ENCODE measurements at regions not wholly inside any gene's neighbourhood (a gene's known extent, or its start where the extent isn't known, plus 50 kb on each side); places are given as distances from the start of the nearest gene placed in this dataset.
"Not testable (repeated sequence)": the region's sequence is repeated elsewhere in the genome, so short reads cannot be mapped to it uniquely, and the experiment has no call there.

DNA sequence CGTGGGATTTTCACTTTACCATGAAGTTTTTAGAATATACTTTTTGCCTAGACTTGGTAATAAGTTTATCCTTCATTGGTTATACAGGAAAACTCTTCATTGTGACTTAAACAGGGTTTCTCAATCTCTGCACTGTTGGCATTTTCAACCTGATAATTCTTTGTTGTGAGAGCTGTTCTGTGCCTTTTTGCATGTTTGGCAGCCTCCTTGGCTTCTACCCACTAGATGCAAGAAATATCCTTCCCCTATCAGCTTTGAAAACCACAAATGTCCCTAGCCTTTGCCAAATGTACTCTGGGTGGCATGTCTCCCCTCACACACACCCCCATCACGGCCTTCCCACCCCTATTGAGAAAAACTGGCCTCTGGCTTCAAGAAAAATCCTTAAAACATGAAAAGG is 180.9 kb downstream of the ESM1 start:
- Histone ChIP-seq H3K36me3 (ENCODE audit: control insufficient read depth in 1 of 2, insufficient read depth in 2 of 2, low read length in 2 of 2) (no peaks in the 10 kb centered on the region), H3K27ac (ENCODE audit: low read length) (no peak overlapping the region)

DNA sequence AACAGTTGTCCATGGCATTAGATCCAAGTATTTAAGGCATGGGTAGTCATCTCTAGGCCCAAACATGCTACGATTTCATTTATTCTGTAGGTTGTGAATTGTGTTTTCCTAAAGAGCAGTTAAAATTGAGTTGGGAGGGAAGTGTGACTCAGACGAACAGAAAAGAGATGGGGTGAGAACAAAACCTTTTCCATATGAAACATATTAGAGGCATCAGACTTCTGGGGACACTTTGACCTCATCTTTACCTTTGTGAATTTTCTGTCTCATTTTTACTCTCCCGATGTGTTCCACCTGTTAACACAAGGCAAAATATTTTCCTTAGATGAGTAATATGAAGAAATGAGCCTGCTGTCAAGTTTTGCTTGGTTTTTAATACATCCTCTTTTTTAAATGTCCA is 181.3 kb downstream of the ESM1 start:
- H3K27me3 ChIP-seq (ENCODE audit: low read depth, low read length) = no peaks in the 10 kb centered on the region
- no peaks in the 10 kb centered on the region for H3K36me3 ChIP-seq (ENCODE audit: control insufficient read depth in 1 of 2, insufficient read depth in 2 of 2, low read length in 2 of 2)
- no peaks in the 10 kb centered on the region for H3K9me3 ChIP-seq (ENCODE audit: control insufficient read depth in 1 of 2, low read length in 2 of 2)
- no peak overlapping the region for H3K4me3 ChIP-seq (ENCODE audit: low read depth in 1 of 2, low read length in 2 of 2)
- H3K27ac ChIP-seq (ENCODE audit: low read length) = no peak overlapping the region
- no peaks in the 10 kb centered on the region for H3K4me1 ChIP-seq (ENCODE audit: control insufficient read depth in 1 of 2, insufficient read depth in 2 of 2, low read length in 2 of 2)

More for the DNA sequence above, 180.9 kb downstream of the ESM1 start:
- Histone ChIP-seq H3K4me3 (ENCODE audit: low read depth in 1 of 2, low read length in 2 of 2) (no peak overlapping the region), H3K9me3 (ENCODE audit: control insufficient read depth in 1 of 2, low read length in 2 of 2) (no peaks in the 10 kb centered on the region), H3K27me3 (ENCODE audit: low read depth, low read length) (no peaks in the 10 kb centered on the region), H3K4me1 (ENCODE audit: control insufficient read depth in 1 of 2, insufficient read depth in 2 of 2, low read length in 2 of 2) (no peaks in the 10 kb centered on the region)

DNA sequence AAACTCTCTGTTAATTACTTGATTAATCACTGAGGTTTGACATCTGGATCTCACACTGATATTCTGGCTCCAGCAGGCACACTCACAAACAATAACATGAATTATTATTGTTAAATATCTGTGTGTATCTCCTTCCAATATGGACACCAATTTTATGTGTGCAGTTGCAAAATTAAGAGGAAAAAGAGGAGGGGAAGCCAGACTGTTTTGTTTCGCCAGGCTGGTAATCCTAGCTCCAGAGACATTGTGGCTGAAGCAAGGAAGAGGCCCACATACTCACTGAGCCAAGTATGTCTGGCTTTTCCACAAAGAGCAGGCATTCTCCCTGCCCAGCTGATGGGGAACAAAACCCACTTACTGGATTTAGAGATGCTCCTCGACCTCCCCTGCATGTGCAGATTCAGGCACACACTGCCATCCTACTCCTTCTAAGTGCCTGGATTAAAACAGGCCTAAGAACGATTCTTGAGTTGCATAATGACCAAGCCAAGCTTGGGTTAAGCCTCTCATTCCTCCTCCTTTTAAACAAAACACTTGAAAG is 181.9 kb downstream of the ESM1 start:
- H3K27ac ChIP-seq (ENCODE audit: low read length) = no peak overlapping the region

DNA sequence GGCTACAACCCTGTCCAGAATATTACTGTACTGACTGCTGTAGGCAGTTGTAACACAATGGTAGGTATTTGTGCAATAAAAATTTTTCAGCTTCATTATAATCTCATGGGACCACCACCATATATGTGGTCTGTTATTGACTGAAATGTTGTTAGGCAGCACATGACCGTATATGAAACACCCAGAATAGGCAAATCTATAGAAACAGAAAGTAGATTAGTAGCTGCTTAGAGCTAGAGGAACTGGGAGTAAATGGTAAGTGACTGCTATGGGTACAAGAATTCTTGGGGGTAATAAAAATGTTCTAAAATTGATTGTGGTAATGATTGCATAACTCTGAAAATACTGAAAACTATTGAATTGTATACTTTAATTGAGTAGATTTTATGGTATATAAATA is 185.7 kb downstream of the ESM1 start:
- Histone ChIP-seq H3K4me3 (ENCODE audit: low read depth in 1 of 2, low read length in 2 of 2) (no peak overlapping the region), H3K36me3 (ENCODE audit: control insufficient read depth in 1 of 2, insufficient read depth in 2 of 2, low read length in 2 of 2) (no peaks in the 10 kb centered on the region), H3K27ac (ENCODE audit: low read length) (no peak overlapping the region), H3K4me1 (ENCODE audit: control insufficient read depth in 1 of 2, insufficient read depth in 2 of 2, low read length in 2 of 2) (no peaks in the 10 kb centered on the region), H3K9me3 (ENCODE audit: control insufficient read depth in 1 of 2, low read length in 2 of 2) (no peaks in the 10 kb centered on the region), H3K27me3 (ENCODE audit: low read depth, low read length) (no peaks in the 10 kb centered on the region)

More for the DNA sequence above, 181.9 kb downstream of the ESM1 start:
- H3K9me3 ChIP-seq (ENCODE audit: control insufficient read depth in 1 of 2, low read length in 2 of 2) = no peaks in the 10 kb centered on the region
- no peaks in the 10 kb centered on the region for H3K4me1 ChIP-seq (ENCODE audit: control insufficient read depth in 1 of 2, insufficient read depth in 2 of 2, low read length in 2 of 2)
- no peak overlapping the region for H3K4me3 ChIP-seq (ENCODE audit: low read depth in 1 of 2, low read length in 2 of 2)
- no peaks in the 10 kb centered on the region for H3K27me3 ChIP-seq (ENCODE audit: low read depth, low read length)
- no peaks in the 10 kb centered on the region for H3K36me3 ChIP-seq (ENCODE audit: control insufficient read depth in 1 of 2, insufficient read depth in 2 of 2, low read length in 2 of 2)

DNA sequence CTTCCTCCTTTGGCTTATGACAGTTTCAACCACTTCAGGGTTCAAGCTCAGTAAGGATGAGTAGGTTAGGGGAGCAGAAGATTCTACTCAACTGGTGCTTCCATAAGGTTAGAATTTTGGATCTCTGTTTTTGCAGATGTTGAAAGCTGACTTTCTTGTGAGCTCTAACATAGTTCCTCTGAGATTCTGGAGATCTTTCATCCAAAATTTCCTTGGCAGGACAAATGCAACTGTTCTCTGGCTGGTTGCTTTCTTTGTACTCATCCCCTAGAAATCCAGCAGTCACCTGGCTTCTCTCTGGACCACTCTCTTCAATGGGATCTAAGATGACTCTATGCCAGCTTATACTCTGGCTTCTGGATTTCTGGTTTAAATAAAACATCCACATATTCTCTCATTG is 189.6 kb downstream of the ESM1 start:
- Histone ChIP-seq H3K9me3 (ENCODE audit: control insufficient read depth in 1 of 2, low read length in 2 of 2) (no peaks in the 10 kb centered on the region), H3K27me3 (ENCODE audit: low read depth, low read length) (no peaks in the 10 kb centered on the region), H3K4me1 (ENCODE audit: control insufficient read depth in 1 of 2, insufficient read depth in 2 of 2, low read length in 2 of 2) (peaks cover 0 to 15% of the 10 kb centered on the region in 2 donors), H3K36me3 (ENCODE audit: control insufficient read depth in 1 of 2, insufficient read depth in 2 of 2, low read length in 2 of 2) (no peaks in the 10 kb centered on the region), H3K4me3 (ENCODE audit: low read depth in 1 of 2, low read length in 2 of 2) (no peak overlapping the region), H3K27ac (ENCODE audit: low read length) (no peak overlapping the region)

DNA sequence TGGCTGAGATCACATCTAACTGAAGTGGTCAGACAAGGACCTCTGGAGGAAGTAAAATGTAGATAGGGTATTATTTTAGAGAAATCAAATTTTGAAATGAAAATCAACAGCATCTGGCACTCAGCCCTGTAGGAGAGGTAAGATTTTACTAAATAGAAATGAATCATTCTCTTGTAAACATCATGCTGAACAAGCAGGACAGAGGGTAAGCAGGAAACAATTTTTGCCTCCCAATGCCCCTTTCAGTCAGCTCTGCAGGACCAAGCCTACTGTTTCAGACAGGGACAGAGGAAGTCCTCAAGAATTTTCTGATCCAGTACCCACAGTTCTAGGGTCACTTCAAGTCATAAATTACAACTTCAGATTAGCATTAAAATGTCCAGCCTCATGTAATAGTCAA is 190.1 kb downstream of the ESM1 start:
- Histone ChIP-seq H3K27me3 (ENCODE audit: low read depth, low read length) (no peaks in the 10 kb centered on the region), H3K4me3 (ENCODE audit: low read depth in 1 of 2, low read length in 2 of 2) (no peak overlapping the region), H3K4me1 (ENCODE audit: control insufficient read depth in 1 of 2, insufficient read depth in 2 of 2, low read length in 2 of 2) (peaks cover 0 to 15% of the 10 kb centered on the region in 2 donors), H3K27ac (ENCODE audit: low read length) (no peak overlapping the region), H3K36me3 (ENCODE audit: control insufficient read depth in 1 of 2, insufficient read depth in 2 of 2, low read length in 2 of 2) (no peaks in the 10 kb centered on the region), H3K9me3 (ENCODE audit: control insufficient read depth in 1 of 2, low read length in 2 of 2) (no peaks in the 10 kb centered on the region)

DNA sequence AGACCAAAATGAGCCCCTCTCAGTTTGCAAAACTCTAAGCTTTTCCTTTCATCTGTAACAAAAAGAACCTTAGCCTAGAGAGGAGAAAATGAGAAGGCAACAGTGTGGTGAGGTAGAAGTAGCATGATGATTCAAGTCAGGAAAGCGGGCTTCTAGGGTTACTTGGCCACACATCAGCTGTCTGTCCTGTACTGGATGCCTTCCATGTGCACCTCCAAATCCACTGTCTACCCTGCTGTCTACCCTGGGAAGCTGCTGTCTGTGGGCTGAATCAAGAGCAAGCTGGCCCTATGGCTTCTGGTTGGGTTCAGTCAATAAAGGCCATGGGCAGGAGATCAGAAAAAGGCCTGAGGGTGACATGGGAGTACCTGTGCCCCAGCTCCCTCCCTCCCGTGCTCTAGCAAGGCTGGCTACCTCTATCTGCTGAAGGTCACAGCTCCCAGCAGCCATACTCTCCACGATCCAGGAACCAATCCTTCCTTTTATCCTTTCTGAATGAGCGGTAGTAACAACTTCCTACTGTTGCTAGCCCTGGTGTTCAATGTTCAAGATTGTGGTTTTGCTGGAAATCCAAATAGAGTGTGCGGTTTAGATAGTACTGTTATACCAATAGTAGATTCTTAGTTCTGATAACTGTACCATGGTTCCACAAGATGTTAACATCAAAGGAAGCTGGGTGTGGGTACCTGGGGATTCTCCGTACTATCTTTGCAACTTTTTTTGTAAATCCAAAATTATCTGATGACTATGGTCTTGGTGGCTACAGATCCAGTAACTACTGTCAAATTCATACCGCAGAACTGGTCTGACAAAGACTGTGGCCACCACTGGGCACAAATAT is 191.0 kb downstream of the ESM1 start:
- Histone ChIP-seq H3K4me1 (ENCODE audit: control insufficient read depth in 1 of 2, insufficient read depth in 2 of 2, low read length in 2 of 2) (peaks cover 0 to 15% of the 10 kb centered on the region in 2 donors), H3K9me3 (ENCODE audit: control insufficient read depth in 1 of 2, low read length in 2 of 2) (no peaks in the 10 kb centered on the region), H3K4me3 (ENCODE audit: low read depth in 1 of 2, low read length in 2 of 2) (no peak overlapping the region), H3K27me3 (ENCODE audit: low read depth, low read length) (no peaks in the 10 kb centered on the region), H3K36me3 (ENCODE audit: control insufficient read depth in 1 of 2, insufficient read depth in 2 of 2, low read length in 2 of 2) (no peaks in the 10 kb centered on the region), H3K27ac (ENCODE audit: low read length) (no peak overlapping the region)

DNA sequence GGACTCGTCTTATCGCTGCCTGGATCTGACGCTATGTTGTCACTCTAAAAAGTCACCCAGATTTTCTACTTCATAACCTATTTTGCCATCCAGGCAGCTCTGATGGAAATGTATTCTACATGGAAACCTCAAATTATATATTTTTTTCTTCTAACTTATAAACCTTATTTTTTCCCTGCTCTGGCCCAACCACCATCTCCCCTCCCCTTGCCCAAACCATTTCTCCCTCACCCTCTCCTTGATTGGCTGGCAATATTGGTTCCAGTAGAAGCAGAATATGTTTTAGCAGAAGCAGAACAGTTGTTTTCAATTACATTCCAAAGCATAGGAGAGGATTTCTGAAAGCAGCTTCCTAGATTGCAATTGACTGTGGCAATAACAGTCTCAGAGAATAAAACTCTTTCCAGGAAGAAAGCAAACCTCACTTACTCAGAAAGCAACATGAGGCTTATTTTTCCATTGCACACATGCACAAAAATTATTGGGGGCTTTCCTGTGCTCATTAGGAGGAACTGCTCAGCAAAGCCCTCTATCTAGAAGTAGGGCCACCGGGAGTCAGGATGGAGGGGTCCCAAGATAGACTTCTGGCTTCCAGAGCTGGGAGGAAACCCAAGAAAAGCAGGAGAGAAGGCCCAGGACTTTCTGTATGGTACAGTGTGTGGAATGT is 191.8 kb downstream of the ESM1 start:
- Histone ChIP-seq H3K4me1 (ENCODE audit: control insufficient read depth in 1 of 2, insufficient read depth in 2 of 2, low read length in 2 of 2) (peaks cover 0 to 15% of the 10 kb centered on the region in 2 donors), H3K27me3 (ENCODE audit: low read depth, low read length) (no peaks in the 10 kb centered on the region), H3K36me3 (ENCODE audit: control insufficient read depth in 1 of 2, insufficient read depth in 2 of 2, low read length in 2 of 2) (no peaks in the 10 kb centered on the region), H3K9me3 (ENCODE audit: control insufficient read depth in 1 of 2, low read length in 2 of 2) (no peaks in the 10 kb centered on the region), H3K27ac (ENCODE audit: low read length) (no peak overlapping the region), H3K4me3 (ENCODE audit: low read depth in 1 of 2, low read length in 2 of 2) (no peak overlapping the region)

DNA sequence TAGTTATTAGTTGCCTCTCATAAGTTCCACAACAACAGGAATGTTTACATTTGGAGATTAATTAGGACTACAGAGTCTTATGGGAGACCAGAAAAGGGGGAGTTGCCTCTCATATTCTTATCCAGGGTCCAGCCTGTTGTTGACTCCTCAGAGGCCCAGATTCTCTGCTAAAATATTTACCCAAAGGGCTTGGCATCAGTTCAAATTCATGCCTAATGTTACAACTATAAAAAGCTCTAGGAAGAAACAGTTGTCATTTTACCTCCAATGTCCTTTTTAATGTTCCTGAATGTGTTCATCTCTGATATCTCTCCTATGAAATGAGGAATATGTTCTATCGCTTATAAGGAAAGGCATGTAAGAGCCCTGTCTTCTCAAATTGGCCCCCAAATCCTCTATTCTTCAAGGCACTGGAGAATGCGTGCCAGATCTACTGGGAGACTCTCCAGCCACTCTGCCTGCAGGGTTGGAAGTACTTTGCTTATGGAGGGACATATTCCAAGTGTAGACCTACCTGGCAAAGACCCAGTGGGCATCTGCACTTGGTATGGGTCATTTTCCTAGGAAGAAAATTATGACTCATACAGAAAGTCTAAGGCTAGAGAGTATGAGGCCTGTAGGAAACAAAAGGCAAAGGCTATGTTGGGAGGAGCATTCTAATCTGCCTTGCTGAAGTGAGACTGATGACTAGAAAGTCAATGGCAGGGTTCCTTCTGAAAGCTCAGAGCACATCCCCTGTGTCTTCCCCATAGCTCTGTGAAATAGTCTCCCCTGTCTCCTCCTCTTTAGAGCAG is 192.6 kb downstream of the ESM1 start:
- Histone ChIP-seq H3K27ac (ENCODE audit: low read length) (no peak overlapping the region), H3K27me3 (ENCODE audit: low read depth, low read length) (no peaks in the 10 kb centered on the region), H3K4me1 (ENCODE audit: control insufficient read depth in 1 of 2, insufficient read depth in 2 of 2, low read length in 2 of 2) (peaks cover 0 to 15% of the 10 kb centered on the region in 2 donors), H3K9me3 (ENCODE audit: control insufficient read depth in 1 of 2, low read length in 2 of 2) (no peaks in the 10 kb centered on the region), H3K4me3 (ENCODE audit: low read depth in 1 of 2, low read length in 2 of 2) (no peak overlapping the region), H3K36me3 (ENCODE audit: control insufficient read depth in 1 of 2, insufficient read depth in 2 of 2, low read length in 2 of 2) (no peaks in the 10 kb centered on the region)

DNA sequence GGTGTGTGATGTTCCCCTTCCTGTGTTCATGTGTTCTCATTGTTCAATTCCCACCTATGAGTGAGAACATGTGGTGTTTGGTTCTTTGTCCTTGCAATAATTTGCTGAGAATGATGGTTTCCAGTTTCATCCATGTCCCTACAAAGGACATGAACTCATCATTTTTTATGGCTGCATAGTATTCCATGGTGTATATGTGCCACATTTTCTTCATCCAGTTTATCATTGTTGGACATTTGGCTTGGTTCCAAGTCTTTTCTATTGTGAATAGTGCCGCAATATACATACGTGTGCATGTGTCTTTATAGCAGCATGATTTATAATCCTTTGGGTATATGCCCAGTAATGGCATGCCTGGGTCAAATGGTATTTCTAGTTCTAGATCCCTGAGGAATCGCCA is 197.5 kb downstream of the ESM1 start:
- not testable (repeated sequence) for H3K27ac ChIP-seq (ENCODE audit: low read length); H3K4me3 ChIP-seq (ENCODE audit: low read depth in 1 of 2, low read length in 2 of 2); H3K36me3 ChIP-seq (ENCODE audit: control insufficient read depth in 1 of 2, insufficient read depth in 2 of 2, low read length in 2 of 2); H3K27me3 ChIP-seq (ENCODE audit: low read depth, low read length); H3K9me3 ChIP-seq (ENCODE audit: control insufficient read depth in 1 of 2, low read length in 2 of 2)
- H3K4me1 ChIP-seq (ENCODE audit: control insufficient read depth in 1 of 2, insufficient read depth in 2 of 2, low read length in 2 of 2) = peaks cover 0 to 10% of the 10 kb centered on the region in 2 donors
